Kidney epithelial cell (primary cell): ENCODE measurements at regions not wholly inside any gene's neighbourhood (a gene's known extent, or its start where the extent isn't known, plus 50 kb on each side); places are given as distances from the start of the nearest gene placed in this dataset.
A peak's percentile ranks its signal among the peaks of the same experiment; 100 is the strongest.

ENCODE experiments used
- DNase-seq: peaks from one replicate; pipeline ENCODE4 v3.0.0-alpha.2; 2010; ENCODE audit warnings: low read depth
- H3K27me3 ChIP-seq: 2 replicates; pipeline ENCODE4 v1.6.0; 2011; ENCODE audit warnings: low read length; ENCODE audit not compliant: control insufficient read depth, insufficient read depth
- H3K36me3 ChIP-seq: 2 replicates; pipeline ENCODE4 v1.5.1; 2011; ENCODE audit warnings: low read length; ENCODE audit not compliant: control insufficient read depth, insufficient read depth
- H3K4me3 ChIP-seq: 2 replicates; pipeline ENCODE4 v1.5.1; 2011; ENCODE audit warnings: low read depth, mild to moderate bottlenecking, control low read depth, low read length
- CTCF ChIP-seq: IDR thresholded peaks from 2 replicates; pipeline ENCODE4 v1.5.1; 2011; ENCODE audit warnings: mild to moderate bottlenecking, moderate library complexity, low read length, control low read depth, inconsistent platforms; ENCODE audit not compliant: insufficient read depth, poor library complexity, severe bottlenecking

GRCh38 chr2:117055499-117056375 lies 758.8 kb upstream of the DDX18 start:
- no peaks in the 10 kb centered on the region for H3K27me3 ChIP-seq
- no peak overlapping the region for H3K4me3 ChIP-seq
- TF ChIP-seq CTCF, result no peak
- no peaks in the 10 kb centered on the region for H3K36me3 ChIP-seq
- no peak for DNase-seq

- no peak overlapping the region for H3K4me3 ChIP-seq
- DNase-seq, result no peak
- no peaks in the 10 kb centered on the region for H3K36me3 ChIP-seq
- H3K27me3 ChIP-seq, result no peaks in the 10 kb centered on the region
- peak; percentile 2 for TF ChIP-seq CTCF
Observed at GRCh38 chr2:117056376-117056748, 758.1 kb upstream of the DDX18 start.

GRCh38 chr2:117057016-117057415 lies 757.5 kb upstream of the DDX18 start:
- no peak for DNase-seq
- no peak overlapping the region for H3K4me3 ChIP-seq
- no peaks in the 10 kb centered on the region for H3K27me3 ChIP-seq
- no peaks in the 10 kb centered on the region for H3K36me3 ChIP-seq
- TF ChIP-seq CTCF, result no peak

GRCh38 chr2:117058366-117058765 lies 756.1 kb upstream of the DDX18 start:
- Histone ChIP-seq H3K27me3 (no peaks in the 10 kb centered on the region), H3K4me3 (no peak overlapping the region), H3K36me3 (no peaks in the 10 kb centered on the region)
- no peak for DNase-seq
- TF ChIP-seq CTCF, result no peak

GRCh38 chr2:117064021-117064420 lies 750.5 kb upstream of the DDX18 start:
- Histone ChIP-seq H3K36me3 (no peaks in the 10 kb centered on the region), H3K27me3 (no peaks in the 10 kb centered on the region), H3K4me3 (no peak overlapping the region)
- no peak for TF ChIP-seq CTCF
- DNase-seq, result no peak

- no peak for DNase-seq
- no peaks in the 10 kb centered on the region for H3K36me3 ChIP-seq
- TF ChIP-seq CTCF, result no peak
- no peaks in the 10 kb centered on the region for H3K27me3 ChIP-seq
- no peak overlapping the region for H3K4me3 ChIP-seq
Observed at GRCh38 chr2:117065912-117066311, 748.6 kb upstream of the DDX18 start.
